Naive thymus-derived CD8-positive, alpha-beta T cell (primary cell): ENCODE measurements at regions not wholly inside any gene's neighbourhood (a gene's known extent, or its start where the extent isn't known, plus 50 kb on each side); places are given as distances from the start of the nearest gene placed in this dataset.

Experiments
- ATAC-seq, 2 donors: fragments of 150-1000 bp; cut with Tn5 transposase in 1 of 2; sonication (Bioruptor Pico), chemical (Tn5 transposase) in 1 of 2; 1 replicate in 1 of 2; 2 replicates in 1 of 2; pipeline ENCODE4 v1.10.0; 2021; ENCODE audit warnings: mild to moderate bottlenecking in 2 of 2, moderate library complexity in 2 of 2
- POLR2A ChIA-PET: fragments of 350-600 bp; sonication (Branson Sonifier 250); formaldehyde crosslinking; loops from one replicate; lab custom pipeline; 2021; ENCODE audit warnings: antibody characterized with exemption; lab: Charles Lee
- DNase-seq, 10 donors: peaks; one replicate each; pipeline versions ENCODE4 v3.0.0 to v3.0.0-alpha.2; 2020 to 2022
- H3K27ac Mint-ChIP-seq, 10 donors: one replicate each; pipeline ENCODE4 v1.8.0; 2020 to 2022; ENCODE audit warnings: mild to moderate bottlenecking in 10 of 10, mixed read lengths in 10 of 10, moderate library complexity in 4 of 10, inconsistent platforms in 1 of 10
- H3K27me3 Mint-ChIP-seq, 5 donors: one replicate each; pipeline ENCODE4 v1.8.0; 2021 to 2022; ENCODE audit warnings: mixed read lengths in 5 of 5
- H3K36me3 Mint-ChIP-seq, 3 donors: one replicate each; pipeline ENCODE4 v1.8.0; 2020 to 2022; ENCODE audit warnings: mixed read lengths in 3 of 3, mild to moderate bottlenecking in 2 of 3, inconsistent platforms in 1 of 3
- H3K4me1 Mint-ChIP-seq, 4 donors: one replicate each; pipeline ENCODE4 v1.8.0; 2021 to 2022; ENCODE audit warnings: mixed read lengths in 4 of 4
- H3K4me3 Mint-ChIP-seq, 10 donors: one replicate each; pipeline ENCODE4 v1.8.0; 2020 to 2022; ENCODE audit warnings: mild to moderate bottlenecking in 10 of 10, mixed read lengths in 10 of 10, moderate library complexity in 6 of 10, inconsistent platforms in 1 of 10
- H3K9me3 Mint-ChIP-seq, 9 donors: one replicate each; pipeline ENCODE4 v1.8.0; 2020 to 2022; ENCODE audit warnings: mixed read lengths in 9 of 9, mild to moderate bottlenecking in 3 of 9, inconsistent platforms in 1 of 9, moderate library complexity in 1 of 9

DNA sequence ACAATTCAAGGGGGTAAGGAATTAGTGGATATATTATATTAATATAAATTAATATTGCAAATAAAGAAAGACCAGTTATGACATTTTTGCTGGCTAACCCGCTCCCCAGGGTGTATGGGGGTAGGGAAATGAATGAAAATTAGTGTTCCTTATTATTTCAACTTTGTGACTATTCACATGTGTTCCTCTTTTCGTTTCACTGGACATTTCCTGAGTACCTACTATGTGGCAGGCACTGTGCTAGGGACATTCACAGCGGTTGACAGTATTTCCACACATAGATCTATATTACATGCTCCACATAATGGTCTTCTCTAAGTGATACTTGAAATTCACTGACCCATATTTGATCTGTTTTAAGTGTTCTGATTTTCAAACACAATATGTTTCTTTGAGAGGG is 129.8 kb upstream of the USP15 start:
- DNase-seq: no peak
- Mint-ChIP-seq H3K9me3 (no peaks in the 10 kb centered on the region), H3K27me3 (peaks cover 0 to 6% (median 4%) of the 10 kb centered on the region in 5 donors), H3K4me3 (no peak overlapping the region), H3K27ac (no peak overlapping the region), H3K4me1 (peaks cover 0 to 2% (median 0%) of the 10 kb centered on the region in 4 donors), H3K36me3 (no peaks in the 10 kb centered on the region)
- POLR2A ChIA-PET: no interaction called here
- ATAC-seq: no peak

DNA sequence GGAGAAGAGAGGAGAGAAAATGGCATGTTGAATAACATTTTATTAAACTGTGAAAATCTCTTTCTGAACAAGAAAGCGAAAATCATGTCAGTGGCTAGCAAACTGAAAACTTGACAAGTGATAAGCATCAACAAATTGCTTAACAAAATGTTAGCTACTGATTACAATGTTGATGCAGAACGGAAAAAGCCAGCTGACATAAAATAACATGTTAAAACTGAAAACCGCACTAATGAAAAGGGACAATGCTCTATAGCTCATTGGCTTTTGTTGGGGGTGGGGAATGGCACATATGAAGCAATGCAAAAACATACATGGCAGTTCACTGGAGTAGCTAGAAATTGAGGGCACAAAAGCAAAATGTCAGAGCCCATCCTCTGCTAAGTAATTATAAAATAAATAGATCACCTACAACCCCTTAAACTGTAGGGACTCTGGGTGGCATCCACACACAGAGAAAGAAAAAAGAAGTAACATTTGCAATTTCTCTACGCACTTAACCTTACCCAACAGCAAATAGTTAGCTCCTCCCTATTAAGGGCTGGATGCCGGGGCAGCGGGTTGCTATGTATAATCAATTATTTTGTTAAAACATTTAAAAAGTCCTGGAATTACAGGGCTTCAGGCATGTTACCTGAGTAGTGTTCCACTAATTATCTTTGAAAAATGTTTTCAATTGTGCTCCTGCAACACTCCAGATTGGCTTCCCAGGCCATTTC is 129.2 kb upstream of the USP15 start:
- POLR2A ChIA-PET: no interaction called here
- ATAC-seq (no peak), DNase-seq (no peak)
- Mint-ChIP-seq H3K27ac (no peak overlapping the region), H3K4me3 (no peak overlapping the region), H3K27me3 (peaks cover 0 to 6% (median 4%) of the 10 kb centered on the region in 5 donors), H3K4me1 (peaks cover 0 to 2% (median 0%) of the 10 kb centered on the region in 4 donors), H3K36me3 (no peaks in the 10 kb centered on the region), H3K9me3 (no peaks in the 10 kb centered on the region)

DNA sequence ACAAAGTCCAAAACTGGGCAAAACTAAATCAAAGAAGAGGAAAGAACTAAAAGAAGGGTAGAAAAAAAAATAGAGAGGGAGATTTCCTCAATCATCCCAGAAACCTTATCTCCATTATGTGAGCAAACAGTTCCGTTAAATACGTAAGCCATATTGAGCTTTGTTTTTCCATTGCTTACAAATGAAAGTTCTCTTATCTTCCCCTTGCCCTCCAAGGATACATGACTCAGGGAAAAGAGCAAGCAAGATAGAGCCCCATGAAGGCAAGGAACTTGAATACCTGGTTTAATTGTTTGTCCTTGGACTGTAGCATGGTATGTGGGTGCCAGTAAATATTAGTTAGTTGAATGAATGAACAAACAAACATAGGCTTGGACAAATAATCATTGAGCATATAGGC is 126.8 kb upstream of the USP15 start:
- DNase-seq (no peak), ATAC-seq (no peak)
- Mint-ChIP-seq H3K36me3 (no peaks in the 10 kb centered on the region), H3K9me3 (no peaks in the 10 kb centered on the region), H3K27me3 (peaks cover 0 to 6% (median 4%) of the 10 kb centered on the region in 5 donors), H3K27ac (no peak overlapping the region), H3K4me3 (no peak overlapping the region), H3K4me1 (peaks cover 0 to 5% (median 0%) of the 10 kb centered on the region in 4 donors)
- POLR2A ChIA-PET: interaction anchor here (0.6 kb wide), 1 partner anchor 787 kb away, joined by 4 read pairs; no protein-coding TSS in a partner anchor

DNA sequence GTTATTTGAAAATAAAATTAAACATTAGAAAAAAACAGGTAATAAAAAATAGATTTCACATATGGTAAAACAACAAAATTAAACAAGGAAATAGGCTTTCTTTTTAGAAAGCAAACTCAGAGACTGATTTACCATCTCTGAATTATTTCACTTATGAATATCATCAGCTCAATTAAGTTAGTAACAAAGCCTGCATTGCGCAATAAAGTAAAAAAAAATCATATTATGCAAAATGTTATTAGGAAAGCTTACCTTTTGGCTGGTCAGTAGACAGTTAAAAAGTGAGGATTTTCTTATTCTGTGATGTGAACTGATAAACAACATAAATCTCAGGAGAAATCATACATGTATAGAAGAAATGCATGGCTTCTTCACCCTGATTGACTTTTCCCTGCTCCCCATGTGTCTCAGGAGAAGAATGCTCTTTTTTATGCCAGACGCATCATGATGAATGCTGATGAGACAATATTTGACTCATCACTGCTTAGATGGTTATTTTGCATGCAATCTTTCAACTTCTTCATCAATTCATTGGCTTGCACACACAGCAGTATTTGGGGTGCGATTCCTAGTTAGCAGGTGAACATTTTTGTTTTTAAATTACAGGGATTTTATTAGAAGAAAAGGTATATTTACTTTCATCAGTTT is 124.5 kb upstream of the USP15 start:
- H3K36me3 Mint-ChIP-seq: no peaks in the 10 kb centered on the region
- peaks cover 0 to 4% (median 0%) of the 10 kb centered on the region in 5 donors for H3K27me3 Mint-ChIP-seq
- no peak overlapping the region for H3K27ac Mint-ChIP-seq
- no peak overlapping the region for H3K4me3 Mint-ChIP-seq
- ATAC-seq: no peak
- H3K9me3 Mint-ChIP-seq: no peaks in the 10 kb centered on the region
- POLR2A ChIA-PET: no interaction called here
- H3K4me1 Mint-ChIP-seq: peaks cover 0 to 3% (median 0%) of the 10 kb centered on the region in 4 donors
- no peak for DNase-seq

DNA sequence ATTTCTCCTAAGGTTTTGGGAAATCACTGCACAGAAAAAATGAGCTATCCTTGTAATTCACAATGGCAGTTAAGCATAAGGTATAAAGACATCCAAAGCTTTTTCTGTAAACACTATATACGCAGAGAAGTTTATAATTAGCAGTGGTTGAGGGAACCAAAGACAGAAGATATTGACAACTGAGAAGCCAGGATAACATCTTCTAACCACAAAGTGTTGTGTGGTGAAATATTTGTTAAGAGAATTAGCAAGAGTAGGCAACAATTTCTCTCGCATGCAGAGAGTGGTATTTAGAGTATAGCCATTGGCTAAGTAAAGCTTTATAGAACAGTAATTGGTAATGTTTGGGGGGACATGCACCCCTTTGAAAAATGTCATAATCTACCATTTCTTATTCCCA is 123.7 kb upstream of the USP15 start:
- H3K27ac Mint-ChIP-seq: no peak overlapping the region
- no peak for ATAC-seq

GRCh38 chr12:62138527-62138926 is 121.7 kb upstream of the USP15 start:
- H3K9me3 Mint-ChIP-seq: no peaks in the 10 kb centered on the region
- no peak for ATAC-seq
- H3K4me3 Mint-ChIP-seq: no peak overlapping the region

More for the DNA sequence above, 123.7 kb upstream of the USP15 start:
- POLR2A ChIA-PET: no interaction called here
- Mint-ChIP-seq H3K4me1 (peaks cover 0 to 3% (median 0%) of the 10 kb centered on the region in 4 donors), H3K27me3 (peaks cover 0 to 4% (median 0%) of the 10 kb centered on the region in 5 donors), H3K4me3 (no peak overlapping the region), H3K36me3 (no peaks in the 10 kb centered on the region), H3K9me3 (no peaks in the 10 kb centered on the region)
- no peak for DNase-seq

GRCh38 chr12:62146318-62146717 is 113.9 kb upstream of the USP15 start:
- H3K27ac Mint-ChIP-seq: peak overlapping the region in 1 of 10 donors; percentile 45

More at GRCh38 chr12:62138527-62138926, 121.7 kb upstream of the USP15 start:
- no peak overlapping the region for H3K27ac Mint-ChIP-seq
- no peaks in the 10 kb centered on the region for H3K36me3 Mint-ChIP-seq
- DNase-seq: no peak
- peaks cover 0 to 4% (median 0%) of the 10 kb centered on the region in 5 donors for H3K27me3 Mint-ChIP-seq
- POLR2A ChIA-PET: no interaction called here
- H3K4me1 Mint-ChIP-seq: peaks cover 0 to 3% (median 0%) of the 10 kb centered on the region in 4 donors

DNA sequence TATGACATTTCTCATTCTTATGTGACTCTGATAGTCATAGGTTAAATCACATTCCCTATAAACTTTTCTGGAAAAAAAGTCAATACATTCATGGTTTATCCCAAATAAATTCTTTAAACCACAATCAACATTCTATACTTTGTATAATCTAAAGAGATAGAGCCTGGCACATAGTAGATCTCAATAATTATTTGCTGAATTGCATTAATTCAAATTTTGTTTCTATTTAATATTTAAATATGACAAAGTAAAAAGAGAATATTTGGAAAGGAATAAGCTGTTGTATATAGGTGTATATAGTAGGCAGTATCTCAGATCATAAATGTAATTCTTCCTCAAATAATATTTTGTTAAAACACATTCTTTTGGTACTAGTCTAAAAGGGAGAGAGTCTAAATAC is 102.2 kb upstream of the USP15 start:
- Mint-ChIP-seq H3K27me3 (no peaks in the 10 kb centered on the region), H3K4me1 (peaks cover 14 to 45% (median 34%) of the 10 kb centered on the region in 4 donors), H3K9me3 (peaks cover 0 to 7% (median 0%) of the 10 kb centered on the region in 9 donors), H3K4me3 (peak overlapping the region in 3 of 10 donors; percentile 15 to 65 (median 59)), H3K27ac (peak overlapping the region in 2 of 10 donors; percentile 40 to 84), H3K36me3 (peaks cover 0 to 8% (median 0%) of the 10 kb centered on the region in 3 donors)
- ATAC-seq (no peak), DNase-seq (no peak)
- POLR2A ChIA-PET: interaction anchor here (1.6 kb wide), 1 partner anchor 102 kb away, joined by 7 read pairs; the partner anchor contains the start of gene USP15

More at GRCh38 chr12:62146318-62146717, 113.9 kb upstream of the USP15 start:
- H3K27me3 Mint-ChIP-seq: no peaks in the 10 kb centered on the region
- DNase-seq (no peak), ATAC-seq (no peak)
- POLR2A ChIA-PET: no interaction called here
- peaks cover 0 to 5% (median 0%) of the 10 kb centered on the region in 3 donors for H3K36me3 Mint-ChIP-seq
- H3K4me3 Mint-ChIP-seq: no peak overlapping the region
- peaks cover 0 to 6% (median 0%) of the 10 kb centered on the region in 9 donors for H3K9me3 Mint-ChIP-seq
- H3K4me1 Mint-ChIP-seq: no peaks in the 10 kb centered on the region

DNA sequence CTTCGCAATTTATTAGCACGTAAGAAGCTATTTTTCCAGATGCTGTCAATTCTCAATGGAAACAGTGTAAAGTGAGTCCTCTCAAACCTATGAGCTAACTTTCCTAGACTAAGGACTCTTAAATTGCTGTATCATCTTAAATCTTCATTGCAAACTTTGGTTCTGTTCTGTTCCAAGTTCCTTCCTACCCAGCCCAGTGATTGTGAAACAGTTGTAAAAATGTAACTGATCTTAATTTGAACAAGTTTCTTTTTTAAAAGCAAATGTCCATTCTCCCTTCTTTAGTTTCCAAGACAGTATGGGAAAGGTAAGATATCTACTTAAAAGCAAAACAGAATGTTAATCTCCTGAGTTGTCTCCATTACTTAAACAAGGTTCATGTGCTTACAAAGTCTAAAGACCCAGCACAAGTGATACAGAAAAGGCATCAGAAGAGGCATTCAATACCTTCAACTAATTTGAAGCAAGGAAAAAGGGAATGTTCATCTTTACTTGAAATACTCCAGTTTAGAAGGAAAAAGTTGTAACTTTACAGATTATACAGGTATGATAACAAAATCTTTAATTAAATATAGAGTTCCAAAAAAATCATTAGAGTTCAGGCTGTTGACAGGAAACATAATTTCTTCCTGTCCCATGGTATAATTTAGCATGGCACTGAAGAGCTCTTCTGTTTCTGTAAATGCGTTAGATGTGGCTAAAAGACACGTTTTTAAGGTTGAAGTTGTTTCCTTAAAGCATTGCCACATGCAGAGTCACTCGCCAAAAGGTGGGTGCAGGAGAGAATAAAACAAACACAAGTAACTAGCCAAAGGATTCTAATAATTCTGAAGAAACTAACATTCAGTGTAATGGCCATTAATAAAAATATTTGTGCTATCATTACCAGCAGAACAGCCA is 101.5 kb upstream of the USP15 start:
- peak in 5 of 10 donors; percentile 7 to 69 (median 31) for DNase-seq
- peak; percentile 92 to 97 for ATAC-seq
- Mint-ChIP-seq H3K36me3 (peaks cover 0 to 8% (median 0%) of the 10 kb centered on the region in 3 donors), H3K9me3 (peaks cover 0 to 7% (median 0%) of the 10 kb centered on the region in 9 donors), H3K27me3 (no peaks in the 10 kb centered on the region), H3K27ac (peak overlapping the region in 7 of 10 donors; percentile 40 to 84 (median 79)), H3K4me3 (peak overlapping the region; percentile 34 to 75 (median 60)), H3K4me1 (peaks cover 17 to 52% (median 35%) of the 10 kb centered on the region in 4 donors)
- POLR2A ChIA-PET: interaction anchor here (1.6 kb wide), 1 partner anchor 101 kb away, joined by 7 read pairs; the partner anchor contains the start of gene USP15

GRCh38 chr12:62162214-62162613 is 98.0 kb upstream of the USP15 start:
- ATAC-seq (no peak), DNase-seq (peak in 2 of 10 donors; percentile 5)
- Mint-ChIP-seq H3K9me3 (no peaks in the 10 kb centered on the region), H3K4me3 (no peak overlapping the region), H3K27ac (no peak overlapping the region), H3K27me3 (peaks cover 0 to 9% (median 0%) of the 10 kb centered on the region in 5 donors), H3K4me1 (peaks cover 17 to 52% (median 35%) of the 10 kb centered on the region in 4 donors), H3K36me3 (no peaks in the 10 kb centered on the region)
- POLR2A ChIA-PET: no interaction called here

- no peak for DNase-seq
- POLR2A ChIA-PET: no interaction called here
- H3K9me3 Mint-ChIP-seq: no peaks in the 10 kb centered on the region
- peaks cover 0 to 9% (median 0%) of the 10 kb centered on the region in 5 donors for H3K27me3 Mint-ChIP-seq
- peaks cover 12 to 41% (median 28%) of the 10 kb centered on the region in 4 donors for H3K4me1 Mint-ChIP-seq
- H3K4me3 Mint-ChIP-seq: no peak overlapping the region
- no peak for ATAC-seq
- H3K36me3 Mint-ChIP-seq: no peaks in the 10 kb centered on the region
- no peak overlapping the region for H3K27ac Mint-ChIP-seq
These were observed 96.8 kb upstream of the USP15 start for GRCh38 chr12:62163368-62163767.

- no peaks in the 10 kb centered on the region for H3K9me3 Mint-ChIP-seq
- peaks cover 8 to 35% (median 22%) of the 10 kb centered on the region in 4 donors for H3K4me1 Mint-ChIP-seq
- no peaks in the 10 kb centered on the region for H3K36me3 Mint-ChIP-seq
- ATAC-seq: no peak
- H3K27me3 Mint-ChIP-seq: peaks cover 0 to 9% (median 0%) of the 10 kb centered on the region in 5 donors
- DNase-seq: no peak
- H3K27ac Mint-ChIP-seq: no peak overlapping the region
- POLR2A ChIA-PET: no interaction called here
- H3K4me3 Mint-ChIP-seq: no peak overlapping the region
These were observed 96.2 kb upstream of the USP15 start for GRCh38 chr12:62164036-62164435.
